ENCODE measurements at regions not wholly inside any gene's neighbourhood (a gene's known extent, or its start where the extent isn't known, plus 50 kb on each side); places are given as distances from the start of the nearest gene placed in this dataset.

GRCh38 chr1:228989992-228990827 lies 254.9 kb downstream of the RHOU start (continued):
- TF ChIP-seq ZBTB4 (CRISPR knock-in tag; IDR thresholded peaks at IDR 0.05; ENCODE audit: borderline replicate concordance) (peak; percentile 99), POLR2AphosphoS5 (IDR thresholded peaks at IDR 0.05; ENCODE audit: low read depth, low read length) (no peak), ARID5B (CRISPR knock-in tag; IDR thresholded peaks at IDR 0.05) (peak; percentile 61), CTCF (CRISPR knock-in tag; IDR thresholded peaks at IDR 0.05) (peak; percentile 50), HOXA3 (CRISPR knock-in tag; IDR thresholded peaks at IDR 0.05) (peak; percentile 74), WIZ (CRISPR knock-in tag; IDR thresholded peaks at IDR 0.05) (no peak), GABPB1 (CRISPR knock-in tag; IDR thresholded peaks at IDR 0.05) (0 out of 2 replicates have a peak, but pooled peaks have one; percentile 25), ZMYM4 (CRISPR knock-in tag; IDR thresholded peaks at IDR 0.05) (peak; percentile 69)
- TF ChIP-seq, protein P1, sequence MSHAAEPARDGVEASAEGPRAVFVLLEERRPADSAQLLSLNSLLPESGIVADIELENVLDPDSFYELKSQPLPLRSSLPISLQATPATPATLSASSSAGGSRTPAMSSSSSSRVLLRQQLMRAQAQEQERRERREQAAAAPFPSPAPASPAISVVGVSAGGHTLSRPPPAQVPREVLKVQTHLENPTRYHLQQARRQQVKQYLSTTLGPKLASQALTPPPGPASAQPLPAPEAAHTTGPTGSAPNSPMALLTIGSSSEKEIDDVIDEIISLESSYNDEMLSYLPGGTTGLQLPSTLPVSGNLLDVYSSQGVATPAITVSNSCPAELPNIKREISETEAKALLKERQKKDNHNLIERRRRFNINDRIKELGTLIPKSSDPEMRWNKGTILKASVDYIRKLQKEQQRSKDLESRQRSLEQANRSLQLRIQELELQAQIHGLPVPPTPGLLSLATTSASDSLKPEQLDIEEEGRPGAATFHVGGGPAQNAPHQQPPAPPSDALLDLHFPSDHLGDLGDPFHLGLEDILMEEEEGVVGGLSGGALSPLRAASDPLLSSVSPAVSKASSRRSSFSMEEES (CRISPR knock-in tag; IDR thresholded peaks at IDR 0.05), result peak; percentile 59; the same call in 1 of the 2 replicates
- TF ChIP-seq, protein P2, sequence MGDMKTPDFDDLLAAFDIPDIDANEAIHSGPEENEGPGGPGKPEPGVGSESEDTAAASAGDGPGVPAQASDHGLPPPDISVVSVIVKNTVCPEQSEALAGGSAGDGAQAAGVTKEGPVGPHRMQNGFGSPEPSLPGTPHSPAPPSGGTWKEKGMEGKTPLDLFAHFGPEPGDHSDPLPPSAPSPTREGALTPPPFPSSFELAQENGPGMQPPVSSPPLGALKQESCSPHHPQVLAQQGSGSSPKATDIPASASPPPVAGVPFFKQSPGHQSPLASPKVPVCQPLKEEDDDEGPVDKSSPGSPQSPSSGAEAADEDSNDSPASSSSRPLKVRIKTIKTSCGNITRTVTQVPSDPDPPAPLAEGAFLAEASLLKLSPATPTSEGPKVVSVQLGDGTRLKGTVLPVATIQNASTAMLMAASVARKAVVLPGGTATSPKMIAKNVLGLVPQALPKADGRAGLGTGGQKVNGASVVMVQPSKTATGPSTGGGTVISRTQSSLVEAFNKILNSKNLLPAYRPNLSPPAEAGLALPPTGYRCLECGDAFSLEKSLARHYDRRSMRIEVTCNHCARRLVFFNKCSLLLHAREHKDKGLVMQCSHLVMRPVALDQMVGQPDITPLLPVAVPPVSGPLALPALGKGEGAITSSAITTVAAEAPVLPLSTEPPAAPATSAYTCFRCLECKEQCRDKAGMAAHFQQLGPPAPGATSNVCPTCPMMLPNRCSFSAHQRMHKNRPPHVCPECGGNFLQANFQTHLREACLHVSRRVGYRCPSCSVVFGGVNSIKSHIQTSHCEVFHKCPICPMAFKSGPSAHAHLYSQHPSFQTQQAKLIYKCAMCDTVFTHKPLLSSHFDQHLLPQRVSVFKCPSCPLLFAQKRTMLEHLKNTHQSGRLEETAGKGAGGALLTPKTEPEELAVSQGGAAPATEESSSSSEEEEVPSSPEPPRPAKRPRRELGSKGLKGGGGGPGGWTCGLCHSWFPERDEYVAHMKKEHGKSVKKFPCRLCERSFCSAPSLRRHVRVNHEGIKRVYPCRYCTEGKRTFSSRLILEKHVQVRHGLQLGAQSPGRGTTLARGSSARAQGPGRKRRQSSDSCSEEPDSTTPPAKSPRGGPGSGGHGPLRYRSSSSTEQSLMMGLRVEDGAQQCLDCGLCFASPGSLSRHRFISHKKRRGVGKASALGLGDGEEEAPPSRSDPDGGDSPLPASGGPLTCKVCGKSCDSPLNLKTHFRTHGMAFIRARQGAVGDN (CRISPR knock-in tag; IDR thresholded peaks at IDR 0.05), result peak; percentile 72

Data from HepG2 (cell line).